ENCODE measurements at regions not wholly inside any gene's neighbourhood (a gene's known extent, or its start where the extent isn't known, plus 50 kb on each side); places are given as distances from the start of the nearest gene placed in this dataset.

- Histone ChIP-seq H3K9me3 (ENCODE audit: low read length) (peaks cover 46% of the 10 kb centered on the region), H3K4me3 (replicated peaks in 1 of 3; ENCODE audit: insufficient read depth in 1 of 3, low read depth in 2 of 3, low read length in 3 of 3) (no peak overlapping the region), H3K27me3 (ENCODE audit: control insufficient read depth in 1 of 2, insufficient read depth in 2 of 2, low read length in 2 of 2) (no peaks in the 10 kb centered on the region), H3K79me2 (ENCODE audit: insufficient read depth, low read length) (no peaks in the 10 kb centered on the region), H4K20me1 (ENCODE audit: insufficient read depth, low read length) (no peaks in the 10 kb centered on the region), H3K36me3 (replicated peaks in 1 of 2; ENCODE audit: control insufficient read depth in 1 of 2, insufficient read depth in 2 of 2, low read length in 2 of 2) (no peaks in the 10 kb centered on the region), H3K4me2 (ENCODE audit: low read depth, low read length) (no peak overlapping the region), H3K27ac (ENCODE audit: extremely low read length, insufficient read depth, low read length) (no peak overlapping the region), H2AFZ (ENCODE audit: low read length) (no peak overlapping the region), H3K9ac (ENCODE audit: insufficient read depth, low read depth, low read length) (no peak overlapping the region), H3K4me1 (ENCODE audit: insufficient read depth, low read length) (no peaks in the 10 kb centered on the region)
- CTCF ChIA-PET (ENCODE audit: low intra/inter-chr PET ratio, low total read pairs), result no interaction called here
- no peak for ATAC-seq
- TF ChIP-seq ZBTB46 (CRISPR knock-in tag; IDR thresholded peaks at IDR 0.05; ENCODE audit: borderline replicate concordance) (no peak), ZNF10 (CRISPR knock-in tag; IDR thresholded peaks at IDR 0.05; ENCODE audit: borderline replicate concordance, low read depth) (no peak), ERF (CRISPR knock-in tag; IDR thresholded peaks at IDR 0.05) (no peak), ZNF574 (CRISPR knock-in tag; IDR thresholded peaks at IDR 0.05) (no peak), CBX1 (IDR thresholded peaks at IDR 0.05; ENCODE audit: low read depth) (no peak), FOXO1 (CRISPR knock-in tag; IDR thresholded peaks at IDR 0.05) (no peak), RARG (CRISPR knock-in tag; IDR thresholded peaks at IDR 0.05; ENCODE audit: low read depth) (no peak), ZNF597 (CRISPR knock-in tag; IDR thresholded peaks at IDR 0.05) (no peak), PBX2 (CRISPR knock-in tag; IDR thresholded peaks at IDR 0.05) (no peak), ZNF678 (CRISPR knock-in tag; IDR thresholded peaks at IDR 0.05) (no peak), ZFP90 (CRISPR knock-in tag; IDR thresholded peaks at IDR 0.05; ENCODE audit: borderline replicate concordance) (no peak), ZNF383 (CRISPR knock-in tag; IDR thresholded peaks at IDR 0.05; ENCODE audit: borderline replicate concordance) (no peak), LBX2 (CRISPR knock-in tag; IDR thresholded peaks at IDR 0.05; ENCODE audit: borderline replicate concordance) (no peak)
- POLR2A ChIA-PET, result no interaction called here
- no peak for DNase-seq (ENCODE audit: low spot score)
- intact Hi-C loops (cut with micrococcal nuclease; ENCODE audit: unreplicated experiment), result no loop called here
- 2% methylated on average over 4 of the region's 4 CpGs for WGBS (ENCODE audit: low lambda C conversion rate)
- FAIRE-seq, result no peak
- in situ Hi-C loops (cut with HindIII; ENCODE audit: extremely low pct_ligation_motif_present, low pct_unique_long_range_greater_than_20kb), result no loop called here
- BruUV-seq (replicated peaks), result no TSS peak
Measured at GRCh38 chr1:79472067-79472656, 465.6 kb upstream of the ADGRL4 start.

Data from HepG2 (cell line).